ENCODE measurements at regions not wholly inside any gene's neighbourhood (a gene's known extent, or its start where the extent isn't known, plus 50 kb on each side); places are given as distances from the start of the nearest gene placed in this dataset.
A peak's percentile ranks its signal among the peaks of the same experiment; 100 is the strongest.

DNA sequence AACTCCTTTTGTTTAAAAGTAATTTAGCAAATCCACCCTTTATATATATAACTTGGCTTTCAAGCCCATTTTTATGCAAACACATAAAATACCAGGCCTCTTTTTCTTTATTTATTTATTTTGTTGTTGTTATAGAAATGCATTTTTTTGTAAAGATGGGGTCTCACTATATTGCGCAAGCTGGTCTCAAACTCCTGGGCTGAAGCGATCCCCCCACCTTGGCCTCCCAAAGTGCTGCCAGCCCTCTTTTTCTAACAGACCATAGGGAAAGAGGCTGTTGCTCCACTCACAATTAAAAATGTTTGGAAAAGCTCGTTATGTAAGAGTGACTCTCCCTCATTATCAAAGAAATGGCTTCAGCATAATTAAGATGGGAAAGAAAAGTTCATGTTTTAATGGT lies 440.9 kb downstream of the HACE1 start:
- no peak for DNase-seq (ENCODE audit: low spot score)

DNA sequence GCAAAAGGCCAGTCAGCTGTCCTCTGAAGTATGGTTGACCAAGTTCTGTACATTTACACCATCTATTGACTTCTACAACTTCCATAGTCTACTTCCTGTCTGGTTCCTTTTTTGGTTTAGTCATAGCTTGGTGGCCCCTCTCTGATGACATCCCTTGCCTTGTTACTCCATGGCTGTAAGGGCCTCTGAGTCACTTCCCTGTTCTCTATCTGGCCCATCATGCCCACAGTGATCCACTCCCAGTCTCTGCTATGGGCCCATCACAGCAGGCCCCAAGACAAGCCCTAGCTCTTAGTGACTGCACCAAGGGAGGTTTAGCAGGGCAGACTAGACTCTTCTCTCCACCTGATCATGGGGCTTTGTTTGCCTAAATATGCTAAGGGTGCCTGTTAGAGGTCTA lies 441.6 kb downstream of the HACE1 start:
- DNase-seq (ENCODE audit: low spot score): no peak

DNA sequence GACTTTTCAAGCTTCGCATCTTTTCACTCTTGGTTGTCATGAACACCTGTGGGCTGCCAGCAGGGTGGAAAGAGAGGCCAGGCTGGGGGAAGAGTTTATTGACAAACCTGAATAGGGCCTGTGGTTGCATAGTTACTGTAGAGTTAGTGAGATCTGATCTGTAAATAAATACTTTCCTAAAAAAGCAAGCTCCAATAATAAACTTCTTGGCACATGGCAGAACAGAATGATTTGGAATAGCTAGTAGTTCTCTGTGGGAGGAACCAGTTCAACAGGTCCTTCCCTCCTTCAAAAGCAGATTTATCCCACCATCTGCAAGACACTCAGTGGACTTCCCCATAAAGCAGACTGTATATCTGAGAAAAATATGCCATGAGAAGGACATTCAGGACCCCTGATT lies 445.0 kb downstream of the HACE1 start:
- no peak for DNase-seq (ENCODE audit: low spot score)

DNA sequence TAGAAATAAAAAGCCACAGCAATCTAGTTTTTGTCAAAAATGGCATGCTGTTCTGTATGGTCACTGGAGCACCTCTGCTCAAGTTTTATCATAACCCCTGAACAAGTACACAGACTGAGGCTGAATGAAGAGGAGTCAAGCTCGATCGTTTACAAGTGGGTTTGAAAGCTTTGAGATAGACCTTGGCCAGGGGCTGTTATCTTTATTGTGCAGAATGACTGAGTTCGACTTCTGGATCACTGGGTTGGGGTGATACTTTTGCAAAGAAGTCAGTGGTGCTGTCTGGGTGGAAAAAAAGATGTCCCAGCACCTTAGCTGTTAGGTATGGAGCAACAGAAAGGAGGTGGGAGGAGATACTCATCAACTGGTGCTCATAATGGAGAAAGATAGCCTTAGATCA lies 446.0 kb downstream of the HACE1 start:
- no peak for DNase-seq (ENCODE audit: low spot score)

DNA sequence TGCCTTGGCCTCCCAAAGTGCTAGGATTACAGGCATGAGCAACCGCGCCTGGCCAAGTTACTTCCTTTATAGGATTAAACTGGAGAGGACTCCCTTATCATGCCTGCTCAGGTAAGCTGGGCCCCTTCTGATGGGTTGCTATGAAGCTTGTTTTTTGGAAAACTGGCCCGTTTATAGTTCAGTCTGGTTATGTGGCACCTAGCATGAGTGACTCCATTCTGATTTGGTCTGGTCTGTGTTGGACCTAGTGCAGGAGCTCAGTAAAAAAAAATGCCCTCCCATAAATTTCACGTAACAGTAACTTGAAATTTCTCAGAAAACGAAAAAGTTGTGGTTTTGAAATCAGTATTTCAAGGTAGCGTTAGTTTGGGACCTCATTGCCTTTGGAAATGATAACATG lies 448.4 kb downstream of the HACE1 start:
- DNase-seq (ENCODE audit: low spot score): no peak

DNA sequence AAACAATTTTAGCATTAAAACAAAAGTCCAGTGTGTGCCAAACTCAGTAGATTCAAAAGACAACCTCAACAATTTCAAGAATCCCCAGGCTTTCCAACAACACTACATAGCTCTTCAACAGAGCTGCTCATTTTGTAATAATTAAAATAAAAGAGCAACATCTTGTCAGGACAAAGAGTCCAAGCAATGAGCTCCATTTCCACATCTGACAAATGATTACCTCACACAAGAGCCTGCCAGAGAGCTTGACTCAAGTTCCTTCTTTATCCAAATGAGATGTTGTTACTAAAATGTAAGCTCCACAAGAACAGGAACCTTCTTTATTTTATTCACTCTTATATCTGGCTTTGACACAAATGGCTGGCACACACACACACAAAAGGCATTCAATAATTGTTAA lies 449.8 kb downstream of the HACE1 start:
- DNase-seq (ENCODE audit: low spot score): no peak

DNA sequence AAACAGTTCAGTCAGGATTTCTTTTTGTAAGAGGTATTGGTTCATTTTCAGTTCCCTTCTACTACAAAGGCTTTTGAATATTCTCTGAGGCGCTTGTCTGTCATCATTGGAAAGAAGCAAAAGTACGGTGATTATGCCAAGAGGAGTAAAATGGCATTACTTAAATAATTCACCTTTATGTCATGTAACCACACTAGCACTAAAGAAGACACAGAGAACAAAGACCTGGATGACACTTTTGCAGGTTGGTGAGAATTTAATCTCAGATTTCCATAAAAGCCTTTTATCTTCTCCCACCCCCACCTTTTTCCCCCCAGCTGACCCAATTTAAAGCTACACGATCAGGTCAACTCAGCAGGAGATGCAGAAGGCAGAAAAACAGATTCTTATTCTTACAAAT lies 451.8 kb downstream of the HACE1 start:
- DNase-seq (ENCODE audit: low spot score): no peak

DNA sequence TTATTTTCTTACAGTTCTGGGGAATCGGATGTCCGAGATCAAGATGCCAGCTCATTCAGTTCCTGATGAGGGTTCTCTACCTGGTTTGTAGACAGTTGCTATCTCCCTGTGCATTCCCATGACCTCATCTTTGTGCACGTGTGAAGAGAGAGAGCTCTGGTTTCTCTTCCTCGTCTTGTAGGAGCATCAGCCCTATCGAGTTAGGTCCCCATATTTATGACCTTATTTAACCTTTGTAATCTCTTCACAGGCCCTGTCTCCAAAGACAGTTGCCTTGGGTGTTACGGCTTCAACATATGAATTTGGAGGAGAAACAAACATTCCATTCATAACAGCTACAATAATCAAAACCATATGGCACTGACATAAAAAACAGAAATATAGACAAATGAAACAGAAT lies 455.3 kb downstream of the HACE1 start:
- no peak for DNase-seq (ENCODE audit: low spot score)

DNA sequence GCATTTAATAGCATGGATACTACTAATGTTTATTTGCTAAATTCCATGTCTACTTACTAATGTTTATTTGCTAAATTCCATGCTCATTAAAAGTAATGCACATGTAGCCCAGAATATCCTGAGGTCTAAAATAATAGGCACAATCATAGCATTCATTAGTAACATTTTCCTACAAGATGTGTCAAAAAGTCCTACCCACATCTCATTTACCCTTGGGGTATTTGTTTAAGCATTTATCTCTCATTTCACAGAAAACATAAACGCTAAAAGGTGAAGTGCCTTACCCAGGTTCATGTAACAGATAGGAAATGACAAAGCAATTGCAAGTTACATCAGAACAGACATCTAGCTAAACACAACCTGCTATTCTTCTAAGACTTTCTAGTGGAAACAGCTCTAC lies 457.1 kb downstream of the HACE1 start:
- DNase-seq (ENCODE audit: low spot score): no peak

DNA sequence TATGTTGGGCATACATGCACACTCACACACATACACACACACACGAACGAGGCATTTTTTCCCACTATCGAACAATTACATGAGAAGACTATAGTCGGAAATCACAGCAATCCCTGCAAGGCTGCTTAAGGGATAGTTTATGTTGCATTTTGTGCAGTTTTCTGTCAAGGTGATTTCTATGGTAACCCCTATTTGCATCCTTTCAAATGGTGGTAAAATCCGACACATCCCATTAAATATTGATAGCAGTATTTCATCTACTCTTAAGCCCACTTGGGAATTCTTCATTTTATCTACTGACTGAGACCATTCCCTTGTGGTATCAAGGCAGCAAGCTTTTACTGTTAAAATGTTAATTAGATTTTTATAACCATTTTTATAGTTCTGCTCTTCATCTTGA lies 457.8 kb downstream of the HACE1 start:
- no peak for DNase-seq (ENCODE audit: low spot score)

DNA sequence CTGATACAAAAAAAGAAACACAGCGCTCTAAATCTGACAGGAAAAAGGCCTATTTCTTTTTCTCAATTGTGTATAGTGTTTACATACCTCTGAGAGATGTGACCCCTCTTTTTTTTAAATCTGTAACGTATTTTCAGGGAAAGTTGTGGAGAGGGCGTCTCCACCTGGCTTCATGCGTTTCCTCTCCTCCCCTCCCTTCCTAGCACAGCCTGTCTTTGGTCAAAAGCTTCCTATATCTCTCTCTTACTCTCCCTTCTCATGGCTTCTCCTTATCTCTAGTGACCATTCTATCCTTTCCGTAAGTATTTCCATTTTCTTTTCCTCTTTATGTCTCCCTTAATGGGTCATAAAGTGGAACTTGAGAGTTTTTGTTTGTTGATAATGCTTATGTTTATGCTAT lies 458.9 kb downstream of the HACE1 start:
- DNase-seq (ENCODE audit: low spot score): no peak

DNA sequence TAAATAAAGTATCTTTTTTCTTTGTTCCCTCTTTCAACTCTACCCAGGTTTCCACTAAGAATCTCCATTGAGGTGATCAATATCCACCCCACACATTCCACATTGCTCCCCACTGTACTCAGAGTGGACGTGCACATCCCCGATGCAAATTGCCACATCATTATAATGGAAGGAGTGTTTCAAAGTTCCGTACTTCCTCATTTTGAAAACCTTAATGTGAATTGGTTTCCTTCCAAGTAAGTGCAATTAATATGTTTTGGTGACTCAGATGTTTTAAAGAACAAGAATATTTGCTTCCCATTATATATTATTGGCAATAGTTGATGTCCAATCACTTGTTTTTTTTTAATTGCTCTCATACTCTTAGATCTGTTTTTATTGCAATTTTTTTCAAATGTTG lies 463.6 kb downstream of the HACE1 start:
- no peak for DNase-seq (ENCODE audit: low spot score)

DNA sequence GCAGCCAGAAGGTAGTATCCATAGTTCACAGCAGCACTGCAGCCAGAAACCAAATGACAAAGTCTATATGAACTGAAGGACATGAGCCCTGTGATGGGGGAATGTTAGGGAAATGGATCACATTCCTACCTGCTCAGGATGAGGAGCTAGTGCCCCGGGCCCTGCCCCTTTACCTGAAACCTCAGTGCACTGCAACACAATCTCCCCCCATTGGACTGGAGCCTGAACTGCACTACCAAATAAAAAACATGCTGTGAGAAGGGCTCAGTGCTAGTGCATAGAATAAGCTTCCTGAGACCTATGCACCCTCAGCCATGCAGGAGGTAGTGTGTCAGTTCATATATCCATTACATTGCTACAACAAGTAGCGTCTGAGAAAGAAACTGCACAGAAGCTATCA lies 477.8 kb downstream of the HACE1 start:
- DNase-seq (ENCODE audit: low spot score): no peak

DNA sequence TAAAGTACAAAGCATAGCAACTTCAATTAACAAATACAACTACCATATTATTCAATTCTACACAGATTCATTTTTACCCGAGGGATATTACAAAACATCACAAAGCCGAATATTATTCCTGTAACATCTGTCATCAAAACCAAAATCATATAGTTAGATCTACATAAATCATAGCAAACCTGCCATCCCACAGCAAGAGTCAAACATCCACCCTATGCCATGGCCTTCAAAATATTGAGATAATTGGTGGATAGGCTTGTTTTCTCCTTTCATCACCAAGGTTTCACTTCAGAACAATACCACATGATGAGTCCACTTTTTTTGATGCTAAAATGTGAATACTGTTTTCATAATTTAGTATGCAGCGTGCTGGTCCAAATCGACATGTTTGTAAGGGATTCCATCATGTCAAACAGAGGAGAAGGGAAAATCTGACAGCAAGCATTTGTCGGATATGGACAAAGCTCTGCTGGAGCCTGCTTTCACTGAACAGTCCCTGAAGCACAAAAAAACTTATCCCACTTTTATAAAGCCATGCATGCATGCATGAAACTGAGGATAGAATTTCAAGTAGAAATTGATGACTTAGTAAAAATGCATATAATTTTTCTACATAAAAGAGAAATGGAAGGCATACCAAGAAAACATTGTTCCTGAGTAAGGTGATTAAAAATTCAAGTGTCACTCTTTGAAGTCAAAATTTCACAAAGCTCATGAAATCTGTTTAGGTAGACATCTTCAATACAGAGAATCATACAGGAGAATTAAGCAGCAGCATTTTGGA lies 494.1 kb downstream of the HACE1 start:
- no peak for DNase-seq (ENCODE audit: low spot score)

DNA sequence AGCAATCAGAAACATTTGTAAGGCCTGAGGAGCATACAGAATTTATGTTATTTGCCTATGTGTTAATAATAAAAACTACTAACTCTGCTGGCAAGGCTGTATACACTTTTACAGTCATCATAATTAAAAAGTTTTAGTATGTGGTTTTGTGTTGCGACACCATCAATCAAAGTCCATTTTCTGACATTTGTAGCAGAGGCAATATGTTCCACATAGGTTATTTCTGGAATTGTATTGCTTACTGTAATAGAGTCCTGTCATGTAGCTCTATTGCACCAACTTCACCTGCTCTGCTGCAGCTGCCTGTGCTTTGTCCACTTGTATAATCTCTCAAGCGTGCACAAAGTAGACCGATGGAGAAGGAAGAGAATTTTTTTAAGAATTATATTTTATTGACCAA lies 501.8 kb downstream of the HACE1 start:
- DNase-seq (ENCODE audit: low spot score): no peak

DNA sequence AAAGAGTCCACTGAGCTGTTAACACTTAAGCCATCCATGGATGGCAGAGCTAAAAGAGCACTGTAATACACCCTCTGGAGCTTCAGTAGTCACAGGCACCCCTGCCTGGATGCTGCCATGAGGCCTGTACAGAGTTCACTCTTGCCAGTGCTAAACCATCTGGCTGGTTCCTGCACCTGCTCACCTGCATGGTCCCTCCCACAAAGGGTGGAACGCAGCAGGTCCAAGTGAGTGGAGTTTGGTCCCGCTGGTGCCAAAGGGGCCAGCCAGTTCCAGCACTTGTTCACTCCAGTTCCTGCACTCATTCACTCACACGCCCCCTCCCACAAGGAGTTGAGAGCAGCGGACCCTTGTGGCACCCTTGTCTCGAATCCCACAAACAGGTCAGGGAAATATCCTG lies 503.5 kb downstream of the HACE1 start:
- no peak for DNase-seq (ENCODE audit: low spot score)

DNA sequence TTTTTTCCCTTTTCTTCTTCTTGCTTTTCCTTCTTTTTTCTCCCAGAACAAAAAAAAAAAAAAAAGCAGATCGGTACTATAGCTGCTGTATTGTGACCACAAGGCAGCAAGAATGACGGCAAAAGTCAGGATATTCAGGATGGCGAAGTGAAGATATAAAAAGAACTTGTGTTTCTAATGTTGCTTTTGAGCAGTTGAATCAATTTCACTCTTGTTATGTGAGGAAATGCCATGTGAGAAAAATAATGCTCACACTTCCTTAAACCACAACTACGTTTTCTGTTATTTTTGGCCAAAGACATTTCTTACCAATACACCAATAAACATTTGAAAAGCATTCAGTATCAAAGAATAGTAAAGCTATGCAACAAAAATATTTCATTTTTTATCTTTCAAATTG lies 510.5 kb downstream of the HACE1 start:
- no peak for DNase-seq (ENCODE audit: low spot score)

DNA sequence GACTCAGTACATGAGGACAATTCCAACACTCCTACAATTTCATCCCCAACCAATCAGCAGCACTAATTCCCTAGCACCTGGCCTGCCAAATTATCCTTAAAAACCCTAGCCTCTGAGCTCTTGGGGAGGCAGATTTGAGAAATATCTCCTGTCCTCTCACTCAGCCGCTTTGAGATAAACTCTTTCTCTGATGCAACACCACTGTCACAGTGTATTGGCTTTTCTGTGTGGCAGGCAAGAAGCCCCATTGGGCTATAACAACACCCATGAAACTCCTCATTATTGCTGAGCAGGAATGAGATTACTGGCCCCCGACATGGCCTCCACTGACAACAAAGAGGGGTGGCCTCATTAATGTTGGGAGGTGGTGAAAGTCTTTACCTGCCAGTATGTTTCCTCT lies 515.5 kb downstream of the HACE1 start:
- no peak for DNase-seq (ENCODE audit: low spot score)

DNA sequence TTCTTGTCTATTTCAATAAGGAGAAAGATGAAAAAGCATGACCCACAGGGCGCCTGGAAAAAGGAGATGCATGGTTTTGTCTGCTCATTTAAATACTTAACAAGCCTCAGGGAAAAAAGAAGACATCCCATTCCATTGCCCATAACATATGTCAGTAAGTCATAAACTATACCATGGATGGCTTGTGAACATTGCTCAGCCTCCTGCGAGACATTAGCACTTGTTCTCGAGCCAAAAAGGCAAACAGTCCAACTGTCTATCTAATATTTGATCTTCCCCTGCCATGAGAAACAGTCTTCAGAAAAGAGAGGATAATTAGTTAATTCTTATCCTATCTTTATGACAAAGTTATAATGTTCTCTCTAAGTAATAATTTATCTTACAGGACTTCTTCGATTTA lies 527.4 kb downstream of the HACE1 start:
- no peak for DNase-seq (ENCODE audit: low spot score)

DNA sequence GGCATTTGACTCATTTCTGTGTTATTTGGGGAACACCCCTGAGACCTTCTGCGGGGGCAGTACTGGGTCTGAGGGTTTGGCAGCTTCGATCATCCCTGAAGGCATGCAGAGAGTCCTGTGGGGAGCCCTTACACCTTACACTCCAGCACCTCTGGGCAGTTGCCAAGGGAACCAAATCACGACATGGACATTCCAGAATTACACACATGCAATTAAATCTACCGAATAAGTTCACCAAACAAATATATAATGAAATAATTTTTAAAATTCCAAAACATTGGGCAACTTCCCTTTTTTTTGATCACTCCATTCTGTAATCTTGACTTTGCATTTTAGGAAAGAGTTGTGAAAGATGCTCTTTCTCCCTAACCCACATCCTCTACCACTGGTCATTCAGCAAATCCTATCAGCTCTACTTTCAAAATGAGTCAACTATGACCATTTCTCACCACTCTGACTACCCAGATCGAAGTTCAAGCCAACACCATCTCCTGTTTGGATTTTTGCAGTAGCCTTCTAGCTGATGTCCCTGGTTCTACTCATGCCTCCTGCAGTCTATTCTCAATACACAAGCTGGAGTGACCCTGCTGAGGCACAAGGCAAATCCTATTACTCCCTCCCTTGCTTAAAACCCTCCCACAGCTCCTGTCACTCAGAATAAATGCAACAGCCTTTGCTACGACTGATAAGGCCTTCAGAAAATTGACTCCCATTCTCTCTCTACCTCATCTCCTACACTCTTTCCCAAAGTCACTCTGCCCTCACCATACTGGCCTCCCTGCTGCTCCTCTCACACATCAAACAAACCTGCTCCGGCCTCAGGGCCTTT lies 533.3 kb downstream of the HACE1 start:
- DNase-seq (ENCODE audit: low spot score): no peak

DNA sequence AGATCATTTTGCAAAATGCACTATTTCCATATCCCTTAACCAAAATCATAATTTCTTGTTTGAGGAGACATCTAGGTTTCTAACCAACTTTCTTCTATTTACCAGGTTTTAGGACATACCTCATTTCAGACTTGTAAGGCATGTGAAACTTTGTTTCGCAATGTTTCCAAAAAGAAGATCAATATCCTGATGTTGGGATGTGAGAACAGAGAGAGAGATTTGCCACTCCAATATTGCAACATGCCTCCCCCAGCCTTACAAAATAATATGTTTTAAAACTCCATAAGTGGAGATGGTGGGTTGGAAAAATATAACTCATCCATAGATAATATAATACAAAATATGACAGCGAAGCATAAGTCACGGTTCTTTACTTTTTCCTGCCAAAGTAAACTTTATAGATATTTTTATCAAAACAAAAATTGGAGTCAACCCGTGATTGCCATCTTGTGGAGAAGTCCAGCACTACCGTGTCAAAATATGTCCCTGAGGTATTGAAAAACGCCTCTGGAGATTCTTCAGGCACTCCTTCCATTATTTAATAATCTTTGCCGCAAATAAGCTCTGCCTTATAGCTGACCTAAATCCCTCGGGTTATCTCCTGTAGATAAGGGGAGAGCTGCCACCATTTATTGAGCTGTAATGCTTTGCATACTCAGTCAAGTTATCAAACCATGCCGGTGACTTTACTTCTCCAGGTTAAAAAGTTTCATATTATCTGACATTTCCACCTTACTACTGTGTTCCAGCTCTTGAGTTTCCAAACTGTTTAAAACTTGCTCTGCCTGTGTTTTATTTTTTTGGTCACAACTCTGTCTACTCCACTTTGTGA lies 534.2 kb downstream of the HACE1 start:
- peak; percentile 14 for DNase-seq (ENCODE audit: low spot score)

DNA sequence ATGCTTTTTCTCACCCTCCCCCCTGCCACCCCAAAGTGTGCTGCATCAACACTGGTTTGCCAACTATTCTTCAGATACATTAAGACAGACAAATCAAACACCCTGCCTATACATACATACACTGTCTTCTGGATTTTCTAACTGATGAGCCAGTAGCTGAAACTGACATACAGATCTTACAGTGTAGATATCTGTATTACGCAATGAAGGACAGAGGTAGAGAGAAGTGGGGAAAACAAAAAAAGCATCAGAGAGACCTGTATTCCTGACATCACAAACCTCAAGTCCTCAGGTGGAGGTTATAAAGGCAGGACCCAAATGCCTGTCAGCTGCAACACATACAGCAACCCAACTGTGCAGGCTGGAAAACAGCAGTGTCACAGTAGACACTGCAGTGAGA lies 535.4 kb downstream of the HACE1 start:
- DNase-seq (ENCODE audit: low spot score): no peak

DNA sequence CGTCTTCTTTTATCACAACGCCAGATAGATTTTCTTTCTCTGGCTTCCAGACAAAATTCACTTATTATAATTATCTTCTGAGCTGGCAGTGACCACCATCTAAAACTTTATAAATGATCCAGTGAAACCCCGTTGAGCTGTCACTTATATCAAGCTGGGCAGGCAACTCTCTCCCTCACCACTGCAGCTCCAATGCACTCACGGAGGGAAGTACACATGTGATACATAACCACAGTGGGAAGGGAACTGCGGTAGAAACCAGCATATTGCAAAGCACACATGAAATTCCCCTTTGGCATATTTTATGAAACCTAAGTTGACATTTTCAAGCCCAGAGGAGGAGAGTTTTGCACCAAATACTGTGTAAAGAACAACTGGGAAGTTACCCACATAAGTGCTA lies 536.9 kb downstream of the HACE1 start:
- DNase-seq (ENCODE audit: low spot score): no peak
